Activated T-helper 1 cell treated with anti-CD3 and anti-CD28 coated beads, Interleukin-2, amount 50 U/mL, for 16 hours (primary cell): ENCODE measurements at regions not wholly inside any gene's neighbourhood (a gene's known extent, or its start where the extent isn't known, plus 50 kb on each side); places are given as distances from the start of the nearest gene placed in this dataset.

Experiments used
- DNase-seq, 2 donors: peaks; one replicate each; pipeline ENCODE4 v3.0.0-alpha.2; 2020; ENCODE audit warnings: low read depth in 1 of 2, low spot score in 1 of 2

DNA sequence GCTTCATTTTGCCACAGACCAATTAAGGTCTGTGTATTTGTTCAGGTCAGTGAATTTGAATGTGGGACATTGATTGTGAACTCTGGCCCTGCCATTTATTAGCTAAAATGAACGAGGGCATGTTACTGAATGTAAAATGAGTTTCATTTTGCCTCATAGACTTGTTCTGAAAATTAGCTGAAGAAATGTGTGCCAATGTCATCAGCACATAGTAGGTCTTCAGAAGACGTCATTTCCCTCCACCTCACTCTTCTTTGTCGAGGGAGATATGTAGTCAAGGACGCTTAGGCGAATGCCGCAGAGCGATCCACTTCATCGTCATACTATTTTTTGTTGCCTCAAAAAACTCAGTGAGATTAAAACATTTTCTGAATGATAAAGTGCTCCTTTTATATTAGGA is 291.7 kb downstream of the SMOC2 start:
- no peak for DNase-seq

GRCh38 chr6:168730931-168731716 is 290.1 kb downstream of the SMOC2 start:
- no peak for DNase-seq

- no peak for DNase-seq
Measured at GRCh38 chr6:168728056-168728455, 287.1 kb downstream of the SMOC2 start.

GRCh38 chr6:168726312-168726856 is 285.4 kb downstream of the SMOC2 start:
- DNase-seq = no peak

DNA sequence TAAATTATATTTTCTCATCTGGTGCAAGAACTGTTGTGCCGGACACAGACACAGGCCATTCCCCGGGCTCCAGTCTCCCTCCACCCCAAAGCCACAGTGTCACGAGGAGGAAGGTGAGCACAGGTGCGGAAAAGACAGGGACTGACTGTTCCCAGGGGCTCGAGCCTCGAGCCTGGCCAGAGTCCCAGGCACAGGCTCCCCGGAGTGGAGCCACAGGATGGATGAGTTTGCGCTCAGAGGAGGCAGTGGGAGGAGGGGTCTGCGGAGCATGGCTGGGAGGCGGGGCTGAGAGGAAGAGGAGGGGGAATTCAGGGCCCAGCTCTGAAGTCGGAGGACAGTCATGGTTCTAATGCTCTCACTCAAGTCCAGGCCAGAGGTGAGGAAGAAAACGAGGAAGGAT is 284.8 kb downstream of the SMOC2 start:
- no peak for DNase-seq

GRCh38 chr6:168724669-168725570 is 283.9 kb downstream of the SMOC2 start:
- DNase-seq = no peak

DNA sequence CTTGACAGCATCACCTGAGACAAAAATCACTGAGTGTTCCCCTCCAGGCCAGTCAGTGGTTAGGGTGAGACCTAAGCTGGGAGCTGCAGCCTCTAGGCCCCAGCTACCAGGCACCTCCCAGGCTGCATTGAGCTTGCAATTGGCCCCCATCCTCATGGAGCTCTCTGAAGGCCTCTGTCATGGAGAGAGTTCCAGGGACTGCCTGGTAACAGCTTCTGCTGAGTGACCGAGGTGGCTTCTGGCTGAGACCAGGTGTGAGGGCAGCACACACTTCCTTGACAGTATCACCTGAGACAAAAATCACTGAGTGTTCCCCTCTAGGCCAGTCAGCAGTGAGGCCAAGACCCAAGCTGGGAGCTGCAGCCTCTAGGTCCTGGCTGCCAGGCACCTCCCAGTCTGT is 283.0 kb downstream of the SMOC2 start:
- DNase-seq = no peak

GRCh38 chr6:168722397-168722796 is 281.4 kb downstream of the SMOC2 start:
- no peak for DNase-seq

DNA sequence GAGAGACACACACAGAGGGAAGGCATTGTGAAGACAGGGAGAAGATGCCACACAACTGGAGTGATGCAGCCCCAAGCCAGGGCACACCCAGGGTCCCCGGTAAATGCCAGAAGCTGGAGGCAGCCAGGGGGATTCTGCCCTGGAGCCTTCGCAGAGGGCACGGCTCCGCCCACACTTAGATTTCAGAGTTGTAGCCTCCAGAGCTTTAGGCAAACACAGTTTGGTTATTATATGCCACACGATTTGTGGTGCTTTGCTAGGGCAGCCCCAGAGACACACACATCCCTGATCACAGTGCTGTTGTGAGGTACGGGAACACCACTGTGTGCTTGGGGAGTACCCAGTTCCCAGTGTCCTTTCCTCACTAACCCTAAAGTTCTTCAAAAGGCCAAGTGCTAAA is 280.6 kb downstream of the SMOC2 start:
- DNase-seq = no peak

DNA sequence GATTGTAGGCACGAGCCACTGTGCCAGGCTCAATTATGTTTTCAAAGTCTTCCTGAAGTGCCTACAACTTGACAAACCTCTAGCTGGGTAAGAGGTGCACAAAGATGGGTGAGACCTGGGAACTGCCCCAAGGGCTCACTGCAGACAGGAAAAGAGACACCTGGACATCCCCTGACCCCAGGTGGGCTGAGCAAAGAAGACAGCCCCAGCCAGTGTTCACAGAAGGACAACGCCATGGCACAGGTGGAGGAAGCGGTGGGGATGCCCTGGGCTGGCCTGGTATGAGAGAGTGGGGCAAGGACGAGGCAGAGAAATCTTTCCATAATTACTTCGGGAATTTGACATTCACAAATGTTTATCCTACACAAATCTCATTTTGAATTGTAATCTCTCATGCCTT is 278.9 kb downstream of the SMOC2 start:
- DNase-seq = no peak

DNA sequence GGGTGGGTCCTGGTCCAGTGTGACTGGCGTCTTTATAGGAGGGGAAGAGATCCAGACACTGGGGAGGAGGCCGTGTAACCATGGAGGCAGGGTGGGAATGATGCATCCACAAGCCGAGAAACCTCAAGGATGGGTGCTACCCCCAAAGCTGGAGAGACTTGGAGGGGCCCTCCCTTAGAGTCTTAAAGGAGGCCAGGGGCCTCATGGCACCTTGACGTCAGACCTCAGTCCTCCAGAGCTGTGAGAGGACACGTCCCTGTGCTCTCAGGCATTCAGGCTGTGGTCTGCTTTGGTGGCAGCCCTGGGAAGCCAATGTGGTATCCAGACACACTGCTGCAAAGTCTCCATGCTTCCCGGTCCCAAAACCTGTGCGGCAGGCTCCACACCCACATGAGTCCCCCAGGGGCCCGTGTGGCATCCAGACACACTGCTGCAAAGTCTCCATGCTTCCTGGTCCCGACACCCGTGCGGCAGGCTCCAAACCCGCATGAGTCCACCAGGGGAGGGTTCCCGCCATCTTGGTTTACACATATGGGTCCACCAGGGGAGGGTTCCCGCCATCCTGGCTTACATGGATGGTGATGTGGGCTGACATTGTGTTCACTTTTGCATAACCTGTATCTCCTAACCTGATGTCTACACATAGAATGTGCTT is 278.0 kb downstream of the SMOC2 start:
- no peak for DNase-seq
